DMS114 treated with DMSO at 0.1 percent for 48 hours (cell line): ENCODE measurements at regions not wholly inside any gene's neighbourhood (a gene's known extent, or its start where the extent isn't known, plus 50 kb on each side); places are given as distances from the start of the nearest gene placed in this dataset.
"Not testable (repeated sequence)": the region's sequence is repeated elsewhere in the genome, so short reads cannot be mapped to it uniquely, and the experiment has no call there.

Experiments
- DNase-seq: peaks from one replicate; lab custom pipeline; 2025; ENCODE audit not compliant: unreplicated experiment; lab: John Stamatoyannopoulos, UW

DNA sequence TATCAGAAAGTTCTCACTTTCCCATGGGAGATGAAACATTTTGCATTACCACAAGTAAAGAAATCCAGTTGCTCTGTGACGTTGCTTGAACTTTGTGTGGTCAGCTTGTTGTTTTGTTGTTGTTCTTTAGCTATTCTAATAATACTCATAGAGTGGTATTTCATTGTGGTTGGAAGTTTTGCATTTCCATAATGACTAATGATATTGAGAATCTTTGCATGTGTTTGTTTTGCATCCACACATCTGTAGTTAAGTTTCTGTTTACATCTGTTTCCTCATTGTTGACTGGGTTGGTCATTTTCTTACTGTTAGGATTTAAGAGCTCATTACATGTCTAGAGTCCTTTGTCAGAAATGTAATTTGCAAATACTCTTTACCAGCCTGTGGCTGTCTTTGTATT, 133.2 kb upstream of the LRRC61 start:
- not testable (repeated sequence) for DNase-seq

DNA sequence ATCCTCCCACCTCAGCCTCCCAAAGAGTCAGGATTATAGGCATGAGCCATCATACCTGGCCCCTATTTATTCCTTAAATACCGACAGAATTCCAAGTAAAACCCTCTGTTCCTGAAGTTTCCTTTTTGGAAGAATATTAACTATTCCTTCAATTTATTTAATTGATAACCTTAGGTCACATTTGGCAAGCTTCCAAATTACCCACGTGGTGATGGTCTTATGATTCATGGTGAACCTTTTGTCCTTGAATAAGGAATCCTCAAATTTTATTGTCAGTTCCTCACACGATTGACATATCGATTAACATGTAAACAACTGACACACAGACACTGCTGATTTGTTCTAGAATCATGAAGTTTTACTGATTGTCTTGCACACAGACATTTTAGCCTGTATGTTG, 130.6 kb upstream of the LRRC61 start:
- not testable (repeated sequence) for DNase-seq

DNA sequence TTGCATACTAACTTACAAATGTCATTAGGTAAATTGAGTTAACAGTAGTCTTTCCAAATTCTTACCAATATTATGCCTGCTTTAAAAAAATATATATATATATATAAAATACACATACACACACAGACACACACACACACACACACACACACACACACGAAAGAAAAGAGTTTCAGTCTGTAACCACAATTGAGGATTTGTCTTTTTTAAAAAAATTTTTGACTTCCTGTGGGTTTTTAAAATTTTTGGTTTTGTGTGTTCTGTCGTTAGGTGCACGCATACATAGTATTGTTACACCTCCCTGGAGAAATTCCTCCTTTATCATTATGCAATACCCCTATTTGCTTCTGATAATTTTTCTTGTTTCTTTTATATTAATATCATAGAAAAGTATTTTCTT, 129.3 kb upstream of the LRRC61 start:
- DNase-seq: not testable (repeated sequence)
